ENCODE measurements at regions not wholly inside any gene's neighbourhood (a gene's known extent, or its start where the extent isn't known, plus 50 kb on each side); places are given as distances from the start of the nearest gene placed in this dataset.

GRCh38 chr18:51523671-51524070 lies 326.2 kb upstream of the MEX3C start:
- Histone ChIP-seq H3K27me3 (replicated peaks; ENCODE audit: control insufficient read depth, insufficient read depth, low read length) (no peaks in the 10 kb centered on the region), H3K4me3 (replicated peaks; ENCODE audit: low read depth, low read length) (no peak overlapping the region), H3K36me3 (ENCODE audit: control insufficient read depth, insufficient read depth, low read length) (no peaks in the 10 kb centered on the region)
- no peak for DNase-seq (ENCODE audit: extremely low read depth, insufficient read length)
- no peak for TF ChIP-seq CTCF (IDR thresholded peaks at IDR 0.05; ENCODE audit: insufficient read depth, low read length, poor library complexity, severe bottlenecking)

- no peaks in the 10 kb centered on the region for H3K27me3 ChIP-seq (replicated peaks; ENCODE audit: control insufficient read depth, insufficient read depth, low read length)
- no peak for TF ChIP-seq CTCF (IDR thresholded peaks at IDR 0.05; ENCODE audit: insufficient read depth, low read length, poor library complexity, severe bottlenecking)
- DNase-seq (ENCODE audit: extremely low read depth, insufficient read length), result no peak
- H3K36me3 ChIP-seq (ENCODE audit: control insufficient read depth, insufficient read depth, low read length), result no peaks in the 10 kb centered on the region
- H3K4me3 ChIP-seq (replicated peaks; ENCODE audit: low read depth, low read length), result no peak overlapping the region
These were observed 328.2 kb upstream of the MEX3C start for GRCh38 chr18:51525453-51526225.

GRCh38 chr18:51527826-51528225 lies 330.3 kb upstream of the MEX3C start:
- TF ChIP-seq CTCF (IDR thresholded peaks at IDR 0.05; ENCODE audit: insufficient read depth, low read length, poor library complexity, severe bottlenecking), result no peak
- DNase-seq (ENCODE audit: extremely low read depth, insufficient read length), result no peak
- no peak overlapping the region for H3K4me3 ChIP-seq (replicated peaks; ENCODE audit: low read depth, low read length)
- H3K36me3 ChIP-seq (ENCODE audit: control insufficient read depth, insufficient read depth, low read length), result no peaks in the 10 kb centered on the region
- no peaks in the 10 kb centered on the region for H3K27me3 ChIP-seq (replicated peaks; ENCODE audit: control insufficient read depth, insufficient read depth, low read length)

GRCh38 chr18:51531501-51531900 lies 334.0 kb upstream of the MEX3C start:
- Histone ChIP-seq H3K27me3 (replicated peaks; ENCODE audit: control insufficient read depth, insufficient read depth, low read length) (no peaks in the 10 kb centered on the region), H3K36me3 (ENCODE audit: control insufficient read depth, insufficient read depth, low read length) (no peaks in the 10 kb centered on the region), H3K4me3 (replicated peaks; ENCODE audit: low read depth, low read length) (no peak overlapping the region)
- no peak for DNase-seq (ENCODE audit: extremely low read depth, insufficient read length)
- no peak for TF ChIP-seq CTCF (IDR thresholded peaks at IDR 0.05; ENCODE audit: insufficient read depth, low read length, poor library complexity, severe bottlenecking)

- Histone ChIP-seq H3K4me3 (replicated peaks; ENCODE audit: low read depth, low read length) (no peak overlapping the region), H3K27me3 (replicated peaks; ENCODE audit: control insufficient read depth, insufficient read depth, low read length) (no peaks in the 10 kb centered on the region), H3K36me3 (ENCODE audit: control insufficient read depth, insufficient read depth, low read length) (no peaks in the 10 kb centered on the region)
- peak; percentile 8 for DNase-seq (ENCODE audit: extremely low read depth, insufficient read length)
- peak; percentile 22 for TF ChIP-seq CTCF (IDR thresholded peaks at IDR 0.05; ENCODE audit: insufficient read depth, low read length, poor library complexity, severe bottlenecking)
These were observed 340.0 kb upstream of the MEX3C start for GRCh38 chr18:51537487-51537886.

All from GM06990 (cell line).